Caco-2 (cell line): ENCODE measurements at regions not wholly inside any gene's neighbourhood (a gene's known extent, or its start where the extent isn't known, plus 50 kb on each side); places are given as distances from the start of the nearest gene placed in this dataset.

ENCODE experiments used
- BruUV-seq: library from RNA; stranded (reverse); fragments of 400-500 nt; replicated peaks from 2 replicates; lab custom pipeline; 2021; lab: Mats Ljungman, UMichigan
- CTCF ChIA-PET: fragments of 300-600 bp; sonication (Branson Sonifier 250); formaldehyde crosslinking; loops from one replicate; lab custom pipeline; 2022; ENCODE audit warnings: antibody characterized with exemption; lab: Charles Lee
- POLR2A ChIA-PET: fragments of 300-600 bp; sonication (Branson Sonifier 250); formaldehyde crosslinking; loops from one replicate; lab custom pipeline; 2022; ENCODE audit warnings: antibody characterized with exemption; lab: Charles Lee
- DNase-seq, 2 experiments: peaks; one replicate each; pipeline versions ENCODE4 v3.0.0 to v3.0.0-alpha.2; 2020 to 2022
- H3K27me3 ChIP-seq: replicated peaks from 2 replicates; pipeline ENCODE4 v1.6.0; 2011; ENCODE audit warnings: low read length; ENCODE audit not compliant: control insufficient read depth, insufficient read depth
- H3K36me3 ChIP-seq: 2 replicates; pipeline ENCODE4 v1.5.1; 2011; ENCODE audit warnings: low read length; ENCODE audit not compliant: control insufficient read depth, insufficient read depth
- H3K4me1 ChIP-seq: fragments of 250-450 bp; sonication (Bioruptor Pico); 2 replicates; pipeline ENCODE4 v1.5.1; 2020; ENCODE audit warnings: mild to moderate bottlenecking
- H3K4me3 ChIP-seq: 2 replicates; pipeline ENCODE4 v1.5.1; 2011; ENCODE audit warnings: low read depth, mild to moderate bottlenecking, control low read depth, low read length
- H3K9me3 ChIP-seq: fragments of 250-450 bp; sonication (Bioruptor Pico); 2 replicates; pipeline ENCODE4 v1.5.1; 2020; ENCODE audit warnings: mild to moderate bottlenecking, moderate library complexity
- H3K27ac Mint-ChIP-seq: one replicate; pipeline ENCODE4 v1.8.0; 2022; ENCODE audit warnings: mixed read lengths; ENCODE audit not compliant: unreplicated experiment
- H3K27me3 Mint-ChIP-seq: one replicate; pipeline ENCODE4 v1.8.0; 2022; ENCODE audit warnings: mixed read lengths; ENCODE audit not compliant: insufficient read depth, unreplicated experiment
- H3K36me3 Mint-ChIP-seq: one replicate; pipeline ENCODE4 v1.8.0; 2022; ENCODE audit warnings: mild to moderate bottlenecking, mixed read lengths; ENCODE audit not compliant: insufficient read depth, unreplicated experiment
- H3K4me1 Mint-ChIP-seq: one replicate; pipeline ENCODE4 v1.8.0; 2022; ENCODE audit warnings: low read depth, mixed read lengths; ENCODE audit not compliant: unreplicated experiment
- H3K4me3 Mint-ChIP-seq: one replicate; pipeline ENCODE4 v1.8.0; 2022; ENCODE audit warnings: mild to moderate bottlenecking, moderate library complexity, mixed read lengths; ENCODE audit not compliant: unreplicated experiment
- H3K9me3 Mint-ChIP-seq: one replicate; pipeline ENCODE4 v1.8.0; 2022; ENCODE audit warnings: mixed read lengths; ENCODE audit not compliant: unreplicated experiment
- intact Hi-C: fragments of 100-400 bp; cut with micrococcal nuclease; formaldehyde crosslinking; loops from one replicate; pipeline ENCODE4 v1.10.0; 2022; ENCODE audit not compliant: unreplicated experiment
- TF ChIP-seq, protein P1 (sequence below), 2 experiments: fragments of 200-600 bp in 1 of 2; IDR thresholded peaks; 1 replicate in 1 of 2; 2 replicates in 1 of 2; pipeline versions ENCODE4 v1.5.1 to v1.8.0; 2011 to 2022; ENCODE audit warnings: antibody characterized with exemption in 1 of 2, control low read depth in 1 of 2, inconsistent platforms in 1 of 2, low read depth in 1 of 2, low read length in 1 of 2, mild to moderate bottlenecking in 1 of 2, moderate library complexity in 1 of 2; ENCODE audit not compliant: insufficient read depth in 1 of 2, severe bottlenecking in 1 of 2, unreplicated experiment in 1 of 2

DNA sequence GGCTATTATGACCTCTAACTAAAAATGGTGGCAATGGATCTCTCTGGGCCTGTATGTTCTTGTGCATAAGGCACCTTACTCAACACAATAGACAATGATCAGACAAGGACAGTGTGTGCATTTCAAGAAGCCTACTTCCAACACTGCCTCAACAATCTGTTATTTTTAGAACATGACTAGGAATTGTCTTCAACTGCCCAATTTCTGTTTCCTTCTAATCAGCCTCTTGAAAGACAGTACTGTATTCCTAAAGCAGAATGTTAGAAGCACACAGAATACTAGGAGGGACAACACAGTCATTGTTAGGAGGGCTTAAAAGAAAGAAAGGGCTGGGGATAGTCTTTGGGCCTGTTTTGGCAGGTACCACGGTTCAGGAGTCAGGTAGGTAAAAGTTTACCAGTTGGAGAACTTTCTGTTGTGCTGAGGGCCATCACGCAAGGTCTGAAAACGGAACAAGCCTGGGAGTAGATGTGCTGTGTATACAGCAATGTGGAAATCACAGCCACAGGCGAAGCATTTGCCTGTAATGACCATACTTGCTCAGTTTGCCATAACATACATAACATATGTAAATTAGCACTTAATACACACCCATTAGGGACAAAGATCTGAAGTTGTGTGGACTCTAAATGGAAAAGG is 100.8 kb upstream of the ATXN3L start:
- TF ChIP-seq, protein P1, sequence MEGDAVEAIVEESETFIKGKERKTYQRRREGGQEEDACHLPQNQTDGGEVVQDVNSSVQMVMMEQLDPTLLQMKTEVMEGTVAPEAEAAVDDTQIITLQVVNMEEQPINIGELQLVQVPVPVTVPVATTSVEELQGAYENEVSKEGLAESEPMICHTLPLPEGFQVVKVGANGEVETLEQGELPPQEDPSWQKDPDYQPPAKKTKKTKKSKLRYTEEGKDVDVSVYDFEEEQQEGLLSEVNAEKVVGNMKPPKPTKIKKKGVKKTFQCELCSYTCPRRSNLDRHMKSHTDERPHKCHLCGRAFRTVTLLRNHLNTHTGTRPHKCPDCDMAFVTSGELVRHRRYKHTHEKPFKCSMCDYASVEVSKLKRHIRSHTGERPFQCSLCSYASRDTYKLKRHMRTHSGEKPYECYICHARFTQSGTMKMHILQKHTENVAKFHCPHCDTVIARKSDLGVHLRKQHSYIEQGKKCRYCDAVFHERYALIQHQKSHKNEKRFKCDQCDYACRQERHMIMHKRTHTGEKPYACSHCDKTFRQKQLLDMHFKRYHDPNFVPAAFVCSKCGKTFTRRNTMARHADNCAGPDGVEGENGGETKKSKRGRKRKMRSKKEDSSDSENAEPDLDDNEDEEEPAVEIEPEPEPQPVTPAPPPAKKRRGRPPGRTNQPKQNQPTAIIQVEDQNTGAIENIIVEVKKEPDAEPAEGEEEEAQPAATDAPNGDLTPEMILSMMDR (IDR thresholded peaks at IDR 0.05; ENCODE audit: insufficient read depth in 1 of 2, low read depth in 1 of 2, low read length in 1 of 2, severe bottlenecking in 1 of 2, unreplicated experiment in 1 of 2) = no peak
- Mint-ChIP-seq H3K4me1 (no peaks in the 10 kb centered on the region), H3K27me3 (no peaks in the 10 kb centered on the region), H3K4me3 (no peak overlapping the region), H3K9me3 (no peaks in the 10 kb centered on the region), H3K27ac (no peak overlapping the region), H3K36me3 (no peaks in the 10 kb centered on the region)
- Histone ChIP-seq H3K36me3 (no peaks in the 10 kb centered on the region), H3K9me3 (no peaks in the 10 kb centered on the region), H3K4me1 (no peaks in the 10 kb centered on the region), H3K4me3 (no peak overlapping the region), H3K27me3 (no peaks in the 10 kb centered on the region)
- intact Hi-C loops = no loop called here
- ChIA-PET CTCF (no interaction called here), POLR2A (no interaction called here)
- no peak for DNase-seq
- BruUV-seq = no TSS peak

DNA sequence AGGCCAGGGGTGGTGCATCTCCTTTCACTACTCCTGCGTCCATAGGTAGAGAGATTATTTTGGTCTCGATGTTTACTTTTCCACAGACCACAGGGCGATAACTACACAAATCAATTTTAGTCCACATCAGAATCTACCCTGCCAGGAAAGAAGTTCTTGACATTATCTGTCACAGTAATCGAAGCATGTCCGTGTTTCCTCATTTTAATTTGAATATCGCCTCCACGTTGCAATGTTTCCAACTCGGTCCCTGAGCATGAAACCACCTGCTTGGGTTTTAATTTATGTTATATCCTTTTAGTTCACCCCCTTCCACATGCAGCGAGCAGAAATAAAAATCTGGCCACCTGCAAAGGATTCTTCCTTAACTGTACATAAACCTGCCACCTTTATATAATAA is 100.1 kb upstream of the ATXN3L start:
- no peak overlapping the region for H3K4me3 ChIP-seq
- H3K4me1 ChIP-seq = no peaks in the 10 kb centered on the region
- POLR2A ChIA-PET = no interaction called here
- CTCF ChIA-PET = no interaction called here
- H3K36me3 ChIP-seq = no peaks in the 10 kb centered on the region
- no peaks in the 10 kb centered on the region for H3K9me3 ChIP-seq
- H3K27me3 Mint-ChIP-seq = no peaks in the 10 kb centered on the region
- TF ChIP-seq, protein P1 (IDR thresholded peaks at IDR 0.05; ENCODE audit: insufficient read depth in 1 of 2, low read depth in 1 of 2, low read length in 1 of 2, severe bottlenecking in 1 of 2, unreplicated experiment in 1 of 2) = no peak
- H3K36me3 Mint-ChIP-seq = no peaks in the 10 kb centered on the region
- H3K27me3 ChIP-seq = no peaks in the 10 kb centered on the region
- H3K27ac Mint-ChIP-seq = no peak overlapping the region
- no peaks in the 10 kb centered on the region for H3K4me1 Mint-ChIP-seq
- no peaks in the 10 kb centered on the region for H3K9me3 Mint-ChIP-seq
- H3K4me3 Mint-ChIP-seq = no peak overlapping the region
- intact Hi-C loops = no loop called here
- no TSS peak for BruUV-seq
- no peak for DNase-seq

DNA sequence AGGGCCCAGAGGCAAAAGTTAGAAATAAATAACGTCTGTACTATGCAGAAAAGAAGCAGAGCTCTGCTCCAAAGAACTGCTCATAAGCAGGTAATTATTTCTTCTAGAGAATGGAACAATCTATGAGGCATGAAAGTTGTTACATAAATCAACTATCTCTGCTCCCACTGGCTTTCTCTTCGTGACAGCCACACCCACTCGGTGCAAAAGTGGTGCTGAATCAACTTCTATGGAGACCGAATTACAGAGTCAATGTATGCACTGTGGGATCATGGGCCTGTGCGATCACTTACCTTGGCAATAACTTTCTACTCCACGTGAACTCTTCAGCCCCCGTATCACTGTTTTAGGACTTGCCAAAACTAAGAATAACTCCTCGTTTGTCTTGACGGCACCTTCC is 99.4 kb upstream of the ATXN3L start:
- ChIA-PET POLR2A (no interaction called here), CTCF (no interaction called here)
- Mint-ChIP-seq H3K9me3 (no peaks in the 10 kb centered on the region), H3K27ac (no peak overlapping the region), H3K4me3 (no peak overlapping the region), H3K27me3 (no peaks in the 10 kb centered on the region), H3K4me1 (no peaks in the 10 kb centered on the region), H3K36me3 (no peaks in the 10 kb centered on the region)
- Histone ChIP-seq H3K4me1 (no peaks in the 10 kb centered on the region), H3K9me3 (no peaks in the 10 kb centered on the region), H3K36me3 (no peaks in the 10 kb centered on the region), H3K27me3 (no peaks in the 10 kb centered on the region), H3K4me3 (no peak overlapping the region)
- no TSS peak for BruUV-seq
- intact Hi-C loops = no loop called here
- DNase-seq = no peak
- TF ChIP-seq, protein P1 (IDR thresholded peaks at IDR 0.05; ENCODE audit: insufficient read depth in 1 of 2, low read depth in 1 of 2, low read length in 1 of 2, severe bottlenecking in 1 of 2, unreplicated experiment in 1 of 2) = no peak
